Common myeloid progenitor, CD34-positive (primary cell): ENCODE measurements at regions not wholly inside any gene's neighbourhood (a gene's known extent, or its start where the extent isn't known, plus 50 kb on each side); places are given as distances from the start of the nearest gene placed in this dataset.
"Not testable (repeated sequence)": the region's sequence is repeated elsewhere in the genome, so short reads cannot be mapped to it uniquely, and the experiment has no call there.

Source experiments
- CTCF ChIA-PET: fragments of 350-600 bp; sonication (Branson Sonifier 250); formaldehyde crosslinking; loops from one replicate; lab custom pipeline; 2021; ENCODE audit warnings: antibody characterized with exemption; lab: Charles Lee
- POLR2A ChIA-PET: fragments of 350-600 bp; sonication (Branson Sonifier 250); formaldehyde crosslinking; loops from one replicate; lab custom pipeline; 2021; ENCODE audit warnings: antibody characterized with exemption; lab: Charles Lee
- DNase-seq, 3 donors: peaks; one replicate each; pipeline versions ENCODE4 v3.0.0 to v3.0.0-alpha.2; 2013
- H3K27ac ChIP-seq, 2 experiments: 1 replicate in 1 of 2; 2 replicates in 1 of 2; pipeline ENCODE4 v1.7.0; 2013; ENCODE audit warnings: inconsistent platforms in 2 of 2, low read length in 2 of 2, mild to moderate bottlenecking in 2 of 2, low read depth in 1 of 2, moderate library complexity in 1 of 2; ENCODE audit not compliant: severe bottlenecking in 2 of 2, insufficient read depth in 1 of 2, poor library complexity in 1 of 2
- H3K27me3 ChIP-seq, 5 experiments: replicated peaks in 2 of 5; 1 replicate in 3 of 5; 2 replicates in 2 of 5; pipeline versions ENCODE4 v1.6.1 to v1.7.0; 2013; ENCODE audit warnings: low read length in 4 of 5, mild to moderate bottlenecking in 2 of 5, moderate library complexity in 2 of 5, inconsistent platforms in 1 of 5; ENCODE audit not compliant: insufficient read depth in 5 of 5, control insufficient read depth in 4 of 5
- H3K36me3 ChIP-seq, 4 experiments: 1 replicate in 2 of 4; 2 replicates in 2 of 4; pipeline versions ENCODE4 v1.6.1 to v1.7.0; 2013; ENCODE audit warnings: low read length in 3 of 4, control low read depth in 1 of 4, mild to moderate bottlenecking in 1 of 4; ENCODE audit not compliant: control insufficient read depth in 4 of 4, insufficient read depth in 4 of 4
- H3K4me1 ChIP-seq, 4 experiments: 1 replicate in 3 of 4; 2 replicates in 1 of 4; pipeline versions ENCODE4 v1.6.1 to v1.7.1; 2013; ENCODE audit warnings: low read length in 3 of 4, mild to moderate bottlenecking in 3 of 4, control low read depth in 1 of 4, inconsistent platforms in 1 of 4, moderate library complexity in 1 of 4; ENCODE audit not compliant: control insufficient read depth in 4 of 4, insufficient read depth in 4 of 4; ENCODE audit errors: control extremely low read depth in 1 of 4
- H3K4me3 ChIP-seq, 7 experiments: 1 replicate in 4 of 7; 2 replicates in 3 of 7; pipeline versions ENCODE4 v1.5.1 to v1.7.0; 2013; ENCODE audit warnings: mild to moderate bottlenecking in 7 of 7, low read length in 6 of 7, moderate library complexity in 6 of 7, inconsistent platforms in 2 of 7, low read depth in 2 of 7, control low read depth in 1 of 7; ENCODE audit not compliant: insufficient read depth in 4 of 7, control insufficient read depth in 1 of 7; ENCODE audit errors: extremely low read depth in 1 of 7
- H3K9me3 ChIP-seq, 5 experiments: 1 replicate in 4 of 5; 2 replicates in 1 of 5; pipeline versions ENCODE4 v1.6.1 to v1.7.1; 2013; ENCODE audit warnings: low read length in 4 of 5, mild to moderate bottlenecking in 2 of 5, inconsistent platforms in 1 of 5, low read depth in 1 of 5, moderate library complexity in 1 of 5; ENCODE audit not compliant: control insufficient read depth in 4 of 5, insufficient read depth in 2 of 5; ENCODE audit errors: control extremely low read depth in 1 of 5
- WGBS: methylation state at CpG from one replicate; pipeline ENCODE4 v1.1.5; 2013; ENCODE audit not compliant: insufficient coverage; 5-methylcytosine and 5-hydroxymethylcytosine counted together

DNA sequence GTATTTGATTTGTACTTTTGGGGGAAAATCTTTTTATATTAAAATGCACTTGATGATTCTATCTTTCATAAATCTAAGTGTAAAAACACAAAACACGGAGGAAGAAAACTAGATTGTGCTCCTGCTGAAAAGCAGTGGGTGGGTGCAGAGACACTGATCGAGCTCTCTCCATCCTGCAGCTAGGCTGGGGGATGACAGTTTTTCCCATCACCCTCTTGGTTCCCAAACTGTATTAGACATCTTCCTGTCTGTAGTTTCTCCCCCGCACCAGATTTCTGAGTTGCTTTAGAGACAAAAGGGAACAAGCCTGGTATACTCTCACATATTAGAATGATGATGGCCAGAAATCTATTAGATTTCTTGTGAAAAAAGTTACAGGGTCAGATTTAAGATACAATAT lies 99.6 kb downstream of the FAM114A2 start:
- H3K4me3 ChIP-seq: no peak overlapping the region
- no peaks in the 10 kb centered on the region for H3K27me3 ChIP-seq
- H3K4me1 ChIP-seq: no peaks in the 10 kb centered on the region
- no peak overlapping the region for H3K27ac ChIP-seq
- ChIA-PET POLR2A (interaction anchor here (0.6 kb wide), 1 partner anchor 688 kb away, joined by 5 read pairs; no protein-coding TSS in a partner anchor), CTCF (no interaction called here)
- WGBS: 80% methylated on average over 1 of the region's 3 CpGs
- H3K9me3 ChIP-seq: peaks cover 3 to 45% (median 9%) of the 10 kb centered on the region in 5 experiments
- no peak for DNase-seq
- no peaks in the 10 kb centered on the region for H3K36me3 ChIP-seq

DNA sequence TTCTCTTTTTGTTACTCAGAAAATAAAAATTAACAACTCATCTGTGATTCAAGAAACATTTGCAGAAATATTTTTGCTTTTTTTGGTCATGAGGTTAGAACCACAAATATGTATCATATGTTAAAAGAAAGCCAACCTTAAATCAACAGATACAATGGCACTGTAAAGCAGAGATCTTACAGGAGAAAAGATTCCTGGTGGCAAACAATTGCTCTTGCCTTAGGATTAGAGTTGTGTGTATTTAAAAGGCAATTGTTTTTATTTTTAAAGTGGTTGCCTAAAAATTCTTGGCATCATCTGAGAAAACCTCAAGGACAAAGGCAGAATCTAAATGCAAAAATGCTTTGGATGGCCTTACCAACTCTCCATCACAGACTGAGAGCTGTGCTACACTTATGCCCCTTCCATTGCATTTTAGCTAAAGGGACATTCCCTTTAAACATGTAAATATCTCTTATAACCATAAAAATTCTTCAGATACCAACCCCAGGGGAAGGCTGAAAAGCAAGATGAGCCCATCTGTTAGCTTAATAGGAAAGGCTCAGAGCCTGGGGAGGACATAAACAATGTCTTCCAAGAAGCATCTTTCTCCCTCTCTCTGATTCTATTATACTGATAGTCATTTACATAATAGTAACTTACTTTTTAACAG lies 100.4 kb downstream of the FAM114A2 start:
- no peak for DNase-seq
- Histone ChIP-seq H3K9me3 (peaks cover 3 to 45% (median 9%) of the 10 kb centered on the region in 5 experiments), H3K27ac (no peak overlapping the region), H3K4me3 (no peak overlapping the region), H3K36me3 (no peaks in the 10 kb centered on the region), H3K27me3 (no peaks in the 10 kb centered on the region), H3K4me1 (no peaks in the 10 kb centered on the region)
- ChIA-PET POLR2A (interaction anchor here (0.6 kb wide), 1 partner anchor 687 kb away, joined by 5 read pairs; no protein-coding TSS in a partner anchor), CTCF (no interaction called here)

DNA sequence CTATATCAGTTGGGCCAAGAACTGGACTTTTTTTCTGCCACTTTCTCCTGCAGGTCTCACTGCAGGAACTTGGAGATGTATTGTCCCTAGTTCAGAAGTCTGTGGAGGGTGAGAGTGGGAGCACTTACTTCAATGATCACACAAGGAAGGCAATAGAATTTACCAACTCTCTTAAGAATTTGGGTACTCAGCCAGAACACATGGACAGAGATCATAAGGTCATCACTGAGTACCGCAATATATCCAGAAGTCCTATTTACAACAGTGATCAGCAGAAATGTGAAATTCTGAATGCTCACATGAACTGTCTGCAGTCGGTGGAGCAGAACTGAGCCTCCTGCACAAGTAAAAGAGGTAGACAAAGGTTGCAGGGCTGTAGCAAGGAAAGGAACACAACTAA lies 101.0 kb downstream of the FAM114A2 start:
- H3K4me3 ChIP-seq: no peak overlapping the region
- 100% methylated on average over 2 of the region's 2 CpGs for WGBS
- H3K36me3 ChIP-seq: no peaks in the 10 kb centered on the region
- no peak for DNase-seq
- no peak overlapping the region for H3K27ac ChIP-seq
- ChIA-PET POLR2A (no interaction called here), CTCF (no interaction called here)
- H3K4me1 ChIP-seq: no peaks in the 10 kb centered on the region
- H3K9me3 ChIP-seq: peaks cover 3 to 45% (median 9%) of the 10 kb centered on the region in 5 experiments
- H3K27me3 ChIP-seq: no peaks in the 10 kb centered on the region

DNA sequence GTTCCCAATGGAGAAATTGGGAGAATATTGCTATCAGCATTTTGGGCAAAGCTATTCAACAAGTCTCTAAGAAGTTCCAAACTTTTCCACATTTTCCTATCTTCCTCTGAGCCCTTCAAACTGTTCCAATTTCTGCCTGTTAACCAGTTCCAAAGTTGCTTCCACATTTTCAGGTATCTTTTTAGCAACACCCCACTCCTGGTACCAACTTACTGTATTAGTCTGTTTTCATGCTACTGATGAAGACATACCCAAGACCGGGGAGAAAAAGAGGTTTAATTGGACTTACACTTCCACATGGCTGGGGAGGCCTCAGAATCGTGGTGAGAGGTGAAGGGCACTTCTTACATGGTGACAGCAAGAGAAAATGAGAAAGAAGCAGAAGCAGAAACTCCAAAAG lies 103.6 kb downstream of the FAM114A2 start:
- H3K27ac ChIP-seq, H3K4me3 ChIP-seq, H3K4me1 ChIP-seq, POLR2A ChIA-PET, CTCF ChIA-PET, H3K36me3 ChIP-seq, DNase-seq, H3K27me3 ChIP-seq: not testable (repeated sequence)
- H3K9me3 ChIP-seq: peaks cover 2 to 27% (median 4%) of the 10 kb centered on the region in 5 experiments
- WGBS: no CpG with 5 or more reads among the region's 2 CpGs

DNA sequence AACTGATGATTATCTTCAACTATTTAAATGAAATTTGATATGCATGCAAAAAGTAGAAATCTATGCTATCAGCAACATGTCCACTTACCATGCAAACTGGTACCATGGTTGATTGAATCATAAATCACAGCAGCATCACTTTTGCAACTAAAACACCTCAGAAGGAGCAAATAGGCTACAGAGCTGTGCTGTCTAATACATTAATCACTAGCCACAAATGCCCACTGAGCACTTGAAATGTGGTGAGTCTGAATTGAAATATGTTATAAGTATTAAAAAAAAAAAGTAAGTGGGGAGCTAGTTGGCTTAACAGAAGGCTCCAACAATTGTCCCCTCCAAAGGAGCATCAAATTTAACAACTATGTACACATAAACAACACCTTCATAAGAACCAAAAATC lies 112.5 kb downstream of the FAM114A2 start:
- no peak overlapping the region for H3K27ac ChIP-seq
- H3K9me3 ChIP-seq: peaks cover 0 to 3% (median 0%) of the 10 kb centered on the region in 5 experiments
- ChIA-PET CTCF (no interaction called here), POLR2A (no interaction called here)
- H3K36me3 ChIP-seq: no peaks in the 10 kb centered on the region
- H3K27me3 ChIP-seq: no peaks in the 10 kb centered on the region
- no peaks in the 10 kb centered on the region for H3K4me1 ChIP-seq
- H3K4me3 ChIP-seq: no peak overlapping the region
- DNase-seq: no peak

DNA sequence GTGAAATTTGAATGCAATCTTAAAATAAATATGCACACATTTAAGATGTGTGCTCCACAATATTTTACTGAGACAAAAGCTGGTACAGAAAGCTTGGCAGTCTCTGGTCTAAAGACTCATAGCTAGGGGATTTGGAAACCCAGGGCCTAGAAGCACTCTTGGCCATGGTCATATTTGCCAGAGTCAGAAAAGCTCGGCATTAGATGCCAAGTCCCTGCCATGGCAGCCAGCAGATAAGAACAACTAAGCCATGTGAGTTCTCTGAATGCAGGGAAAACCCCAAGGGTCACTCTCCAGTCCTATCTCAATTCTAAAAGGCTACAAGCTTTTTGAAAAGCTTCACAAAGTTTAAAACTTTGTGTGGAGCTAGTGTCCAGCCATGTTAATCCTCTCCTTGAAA lies 119.5 kb downstream of the FAM114A2 start:
- no peaks in the 10 kb centered on the region for H3K27me3 ChIP-seq

DNA sequence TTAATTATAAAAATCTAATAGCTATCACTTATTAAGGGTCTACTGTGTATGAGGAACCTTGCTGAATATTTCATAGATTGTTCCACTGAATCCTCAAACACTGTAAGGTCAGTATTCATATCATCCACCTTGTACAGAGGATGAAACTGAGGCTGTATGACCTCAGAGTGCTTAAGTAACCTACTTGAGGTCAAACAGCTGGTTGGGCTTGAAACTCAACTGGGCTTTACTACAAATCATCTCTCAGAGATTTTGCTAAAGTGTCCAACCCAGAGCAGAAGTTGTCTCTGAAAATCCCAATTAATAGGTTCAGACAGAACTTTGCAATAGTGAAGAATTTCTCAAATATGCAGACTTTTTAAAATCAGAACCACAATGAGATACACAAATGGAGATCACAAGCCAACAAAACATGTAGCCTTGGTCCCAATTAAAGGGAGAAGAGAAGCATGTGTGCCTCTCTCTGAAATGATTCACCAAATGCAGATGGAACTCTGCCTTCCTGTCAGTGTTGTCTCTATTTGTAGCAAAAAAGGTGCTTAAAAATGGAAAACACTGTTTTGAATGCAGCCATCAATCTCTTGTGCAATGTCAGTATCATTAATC lies 131.4 kb downstream of the FAM114A2 start:
- ChIA-PET POLR2A (no interaction called here), CTCF (no interaction called here)
- Histone ChIP-seq H3K9me3 (no peaks in the 10 kb centered on the region), H3K4me1 (no peaks in the 10 kb centered on the region), H3K36me3 (no peaks in the 10 kb centered on the region), H3K27ac (no peak overlapping the region), H3K4me3 (no peak overlapping the region), H3K27me3 (peaks cover 0 to 2% (median 0%) of the 10 kb centered on the region in 5 experiments)
- no peak for DNase-seq

More for the DNA sequence above, 119.5 kb downstream of the FAM114A2 start:
- no peak for DNase-seq
- Histone ChIP-seq H3K4me3 (no peak overlapping the region), H3K27ac (no peak overlapping the region), H3K36me3 (no peaks in the 10 kb centered on the region), H3K9me3 (peaks cover 0 to 4% (median 0%) of the 10 kb centered on the region in 5 experiments), H3K4me1 (no peaks in the 10 kb centered on the region)
- 83% methylated on average over 1 of the region's 1 CpG for WGBS
- CTCF ChIA-PET: no interaction called here
- POLR2A ChIA-PET: no interaction called here
